ENCODE measurements at regions not wholly inside any gene's neighbourhood (a gene's known extent, or its start where the extent isn't known, plus 50 kb on each side); places are given as distances from the start of the nearest gene placed in this dataset.

GRCh38 chr13:83423381-83423780 is 458.9 kb downstream of the SLITRK1 start:
- TF ChIP-seq, protein P1, sequence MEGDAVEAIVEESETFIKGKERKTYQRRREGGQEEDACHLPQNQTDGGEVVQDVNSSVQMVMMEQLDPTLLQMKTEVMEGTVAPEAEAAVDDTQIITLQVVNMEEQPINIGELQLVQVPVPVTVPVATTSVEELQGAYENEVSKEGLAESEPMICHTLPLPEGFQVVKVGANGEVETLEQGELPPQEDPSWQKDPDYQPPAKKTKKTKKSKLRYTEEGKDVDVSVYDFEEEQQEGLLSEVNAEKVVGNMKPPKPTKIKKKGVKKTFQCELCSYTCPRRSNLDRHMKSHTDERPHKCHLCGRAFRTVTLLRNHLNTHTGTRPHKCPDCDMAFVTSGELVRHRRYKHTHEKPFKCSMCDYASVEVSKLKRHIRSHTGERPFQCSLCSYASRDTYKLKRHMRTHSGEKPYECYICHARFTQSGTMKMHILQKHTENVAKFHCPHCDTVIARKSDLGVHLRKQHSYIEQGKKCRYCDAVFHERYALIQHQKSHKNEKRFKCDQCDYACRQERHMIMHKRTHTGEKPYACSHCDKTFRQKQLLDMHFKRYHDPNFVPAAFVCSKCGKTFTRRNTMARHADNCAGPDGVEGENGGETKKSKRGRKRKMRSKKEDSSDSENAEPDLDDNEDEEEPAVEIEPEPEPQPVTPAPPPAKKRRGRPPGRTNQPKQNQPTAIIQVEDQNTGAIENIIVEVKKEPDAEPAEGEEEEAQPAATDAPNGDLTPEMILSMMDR (IDR thresholded peaks at IDR 0.05; ENCODE audit: low read depth, low read length, missing input control) = no peak
- TF ChIP-seq SP1 (IDR thresholded peaks at IDR 0.05) = no peak
- no peak for TF ChIP-seq RAD21 (IDR thresholded peaks at IDR 0.05)
- no peak for TF ChIP-seq HNF4A (conservative IDR thresholded peaks at IDR 0.05)
- TF ChIP-seq ATF3 (IDR thresholded peaks at IDR 0.05) = no peak
- no peak for TF ChIP-seq TAF1 (conservative IDR thresholded peaks at IDR 0.05)
- TF ChIP-seq YY1 (IDR thresholded peaks at IDR 0.05) = no peak
- TF ChIP-seq JUND (IDR thresholded peaks at IDR 0.05) = no peak
- TF ChIP-seq EGR1 (IDR thresholded peaks at IDR 0.05; ENCODE audit: low read depth in 2 of 2) = no peak
- no peak for TF ChIP-seq GABPA (IDR thresholded peaks at IDR 0.05 in 1 of 2, conservative IDR thresholded peaks at IDR 0.05 in 1 of 2)
